Activated CD4-positive, alpha-beta memory T cell treated with anti-CD3 and anti-CD28 coated beads for 36 hours (primary cell): ENCODE measurements at regions not wholly inside any gene's neighbourhood (a gene's known extent, or its start where the extent isn't known, plus 50 kb on each side); places are given as distances from the start of the nearest gene placed in this dataset.

Source experiments
- CTCF ChIA-PET: fragments of 350-600 bp; sonication (Branson Sonifier 250); formaldehyde crosslinking; loops from one replicate; lab custom pipeline; 2021; ENCODE audit warnings: antibody characterized with exemption, inconsistent platforms; lab: Charles Lee
- POLR2A ChIA-PET: fragments of 350-600 bp; sonication (Branson Sonifier 250); formaldehyde crosslinking; loops from one replicate; lab custom pipeline; 2021; ENCODE audit warnings: antibody characterized with exemption; lab: Charles Lee
- DNase-seq: peaks from one replicate; pipeline ENCODE4 v3.0.0-alpha.2; 2020
- H3K27ac Mint-ChIP-seq: one replicate; pipeline ENCODE4 v1.8.0; 2021; ENCODE audit warnings: mixed read lengths
- H3K27me3 Mint-ChIP-seq: one replicate; pipeline ENCODE4 v1.8.0; 2021; ENCODE audit warnings: mixed read lengths
- H3K36me3 Mint-ChIP-seq: one replicate; pipeline ENCODE4 v1.8.0; 2021; ENCODE audit warnings: mixed read lengths
- H3K4me1 Mint-ChIP-seq: one replicate; pipeline ENCODE4 v1.8.0; 2021; ENCODE audit warnings: low read depth, mixed read lengths
- H3K4me3 Mint-ChIP-seq: one replicate; pipeline ENCODE4 v1.8.0; 2021; ENCODE audit warnings: mild to moderate bottlenecking, mixed read lengths
- H3K9me3 Mint-ChIP-seq: one replicate; pipeline ENCODE4 v1.8.0; 2021; ENCODE audit warnings: mixed read lengths
- intact Hi-C: fragments of 100-400 bp; cut with micrococcal nuclease; formaldehyde crosslinking; loops from one replicate; pipeline ENCODE4 v1.15.1; 2023

DNA sequence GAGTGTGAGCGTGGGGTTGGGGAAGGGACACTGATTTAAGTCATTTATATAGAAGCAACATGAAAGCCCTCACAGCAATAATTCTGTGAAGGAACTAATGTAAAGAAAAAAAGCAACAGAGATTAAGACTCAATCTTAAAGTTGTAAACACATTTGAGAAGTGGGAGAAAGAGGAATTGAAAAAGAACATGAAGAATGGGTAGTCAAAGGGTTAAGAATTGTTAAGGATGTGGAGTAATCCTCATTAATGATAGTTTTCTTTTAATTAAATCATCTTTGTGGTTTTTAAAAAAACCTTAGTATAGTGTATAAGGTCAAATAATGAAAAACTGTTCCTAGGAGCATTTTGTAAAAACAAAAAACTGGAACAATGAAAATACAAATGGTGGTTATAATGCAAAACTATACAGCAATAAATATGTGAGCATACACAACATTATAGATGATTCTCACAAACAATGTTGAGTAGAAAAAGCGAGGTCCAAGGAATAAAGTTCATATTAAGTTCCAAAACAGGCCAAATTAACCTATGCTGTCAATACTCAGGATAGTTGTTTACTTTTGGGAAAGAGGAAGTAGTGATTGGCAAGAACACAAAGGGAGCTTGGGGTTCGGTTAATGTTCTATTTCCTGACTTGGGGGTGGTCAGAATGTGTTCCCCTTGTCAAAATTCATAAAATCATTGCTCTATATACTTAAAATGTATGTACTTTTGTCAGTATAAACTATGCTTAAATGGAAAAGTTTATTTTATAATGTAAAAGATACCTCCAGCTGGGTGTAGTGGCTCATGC, 120.4 kb upstream of the ATF7IP start:
- H3K36me3 Mint-ChIP-seq, result peaks cover 13% of the 10 kb centered on the region
- intact Hi-C loops, result no loop called here
- no peak overlapping the region for H3K4me3 Mint-ChIP-seq
- no peaks in the 10 kb centered on the region for H3K27me3 Mint-ChIP-seq
- H3K27ac Mint-ChIP-seq, result no peak overlapping the region
- ChIA-PET POLR2A (no interaction called here), CTCF (interaction anchor here (0.6 to 0.7 kb wide), 2 partner anchors 11 to 385 kb away, joined by 3 to 4 read pairs; no protein-coding TSS in a partner anchor)
- peaks cover 14% of the 10 kb centered on the region for H3K9me3 Mint-ChIP-seq
- no peak for DNase-seq
- peaks cover 8% of the 10 kb centered on the region for H3K4me1 Mint-ChIP-seq

- no peak for DNase-seq
- H3K27ac Mint-ChIP-seq, result no peak overlapping the region
- H3K9me3 Mint-ChIP-seq, result peaks cover 9% of the 10 kb centered on the region
- ChIA-PET POLR2A (no interaction called here), CTCF (no interaction called here)
- H3K27me3 Mint-ChIP-seq, result no peaks in the 10 kb centered on the region
- peaks cover 2% of the 10 kb centered on the region for H3K4me1 Mint-ChIP-seq
- peaks cover 3% of the 10 kb centered on the region for H3K36me3 Mint-ChIP-seq
- intact Hi-C loops, result no loop called here
- no peak overlapping the region for H3K4me3 Mint-ChIP-seq
These were observed 118.3 kb upstream of the ATF7IP start for GRCh38 chr12:14247166-14247565.

DNA sequence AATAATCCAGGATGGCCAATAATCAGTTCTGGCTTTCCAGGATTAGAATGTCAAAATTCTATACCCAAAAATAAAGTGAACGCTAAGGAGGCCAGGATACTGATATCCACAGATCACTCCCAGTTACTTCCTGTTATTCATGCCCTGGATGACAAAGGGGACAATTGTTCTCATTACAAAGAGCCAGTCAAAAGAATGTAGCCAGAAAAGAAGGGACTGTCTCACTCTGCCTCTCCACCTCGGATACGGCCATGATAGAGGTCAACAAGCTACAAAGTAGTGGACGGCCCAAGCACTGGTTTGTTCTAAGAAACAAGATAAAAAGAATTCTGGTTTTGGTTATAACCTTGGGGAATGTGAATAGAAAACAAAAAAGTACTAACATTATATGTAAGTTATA, 116.1 kb upstream of the ATF7IP start:
- H3K4me3 Mint-ChIP-seq, result no peak overlapping the region
- no peaks in the 10 kb centered on the region for H3K36me3 Mint-ChIP-seq
- no peak overlapping the region for H3K27ac Mint-ChIP-seq
- intact Hi-C loops, result no loop called here
- H3K9me3 Mint-ChIP-seq, result peaks cover 2% of the 10 kb centered on the region
- H3K27me3 Mint-ChIP-seq, result no peaks in the 10 kb centered on the region
- DNase-seq, result no peak
- H3K4me1 Mint-ChIP-seq, result peaks cover 4% of the 10 kb centered on the region
- CTCF ChIA-PET, result no interaction called here
- POLR2A ChIA-PET, result no interaction called here

DNA sequence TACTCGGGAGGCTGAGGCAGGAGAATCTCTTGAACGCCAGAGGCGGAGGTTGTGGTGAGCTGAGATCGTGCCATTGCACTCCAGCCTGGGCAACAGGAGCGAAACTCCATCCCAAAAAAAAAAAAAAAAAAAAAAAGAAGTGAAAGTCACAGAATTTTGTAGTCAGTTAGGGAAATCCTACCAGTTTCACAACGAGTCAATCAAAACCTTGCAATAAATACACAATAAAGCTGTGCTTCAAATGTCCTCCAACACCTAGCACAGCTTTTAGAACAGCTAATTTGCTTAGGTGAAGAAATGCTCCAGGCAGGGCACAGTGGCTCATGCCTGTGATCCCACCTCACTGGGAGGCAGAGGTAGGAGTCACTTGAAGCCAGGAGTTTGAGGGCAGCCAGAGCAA, 112.8 kb upstream of the ATF7IP start:
- intact Hi-C loops, result no loop called here
- ChIA-PET CTCF (interaction anchor here (3.6 kb wide), 1 partner anchor 15 kb away, joined by 13 read pairs; no protein-coding TSS in a partner anchor), POLR2A (no interaction called here)
- no peaks in the 10 kb centered on the region for H3K36me3 Mint-ChIP-seq
- H3K27me3 Mint-ChIP-seq, result no peaks in the 10 kb centered on the region
- no peaks in the 10 kb centered on the region for H3K9me3 Mint-ChIP-seq
- H3K4me3 Mint-ChIP-seq, result no peak overlapping the region
- H3K27ac Mint-ChIP-seq, result no peak overlapping the region
- no peak for DNase-seq
- H3K4me1 Mint-ChIP-seq, result peaks cover 36% of the 10 kb centered on the region

DNA sequence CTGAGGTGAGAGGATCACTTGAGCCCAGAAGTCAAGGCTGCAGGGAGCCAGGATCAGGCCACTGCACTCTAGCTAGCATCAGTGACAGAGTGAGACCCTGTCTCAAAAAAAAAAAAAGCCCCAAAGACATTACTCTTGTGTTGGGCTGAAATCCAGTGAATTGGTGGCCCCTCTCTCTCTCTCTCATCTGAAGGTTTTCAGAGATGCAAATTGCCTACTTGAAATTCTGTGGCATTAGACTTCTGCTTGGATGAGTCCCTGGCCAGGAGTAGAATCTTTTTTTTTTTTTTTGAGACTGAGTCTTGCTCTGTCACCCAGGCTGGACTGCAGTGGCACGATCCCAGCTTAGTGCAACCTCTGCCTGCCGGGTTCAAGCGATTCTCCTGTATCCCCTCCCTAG, 112.0 kb upstream of the ATF7IP start:
- CTCF ChIA-PET, result interaction anchor here (1.3 to 3.6 kb wide), 2 partner anchors 15 to 112 kb away, joined by 3 to 13 read pairs; partner anchors contain the start of gene ATF7IP
- Mint-ChIP-seq H3K27me3 (no peaks in the 10 kb centered on the region), H3K36me3 (peaks cover 4% of the 10 kb centered on the region), H3K4me3 (no peak overlapping the region), H3K27ac (no peak overlapping the region), H3K9me3 (no peaks in the 10 kb centered on the region), H3K4me1 (peaks cover 44% of the 10 kb centered on the region)
- intact Hi-C loops, result no loop called here
- POLR2A ChIA-PET, result interaction anchor here (0.6 kb wide), 1 partner anchor 927 kb away, joined by 3 read pairs; no protein-coding TSS in a partner anchor
- DNase-seq, result no peak

DNA sequence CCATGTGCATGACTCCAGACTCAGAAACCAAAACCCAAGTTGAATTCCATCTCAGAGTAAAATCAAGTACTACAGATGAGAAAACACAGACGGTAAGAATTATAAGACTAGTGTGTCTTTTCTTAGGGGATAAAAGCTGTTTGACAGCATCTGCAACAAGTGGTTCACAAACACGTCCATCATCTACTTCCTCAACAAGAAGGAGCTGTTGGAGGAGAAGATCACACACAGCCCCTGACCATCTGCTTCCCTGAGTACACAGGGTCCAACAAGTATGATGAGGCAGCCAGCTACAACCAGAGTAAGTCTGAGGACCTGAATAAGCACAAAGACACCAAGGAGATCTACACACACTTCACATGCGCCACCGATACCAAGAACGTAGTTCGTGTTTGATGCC, 110.7 kb upstream of the ATF7IP start:
- H3K27ac Mint-ChIP-seq, result peak overlapping the region; percentile 99
- intact Hi-C loops, result loop anchor here (5.0 kb wide), 1 partner anchor 708 kb away; the partner anchor contains the start of gene ARHGDIB

DNA sequence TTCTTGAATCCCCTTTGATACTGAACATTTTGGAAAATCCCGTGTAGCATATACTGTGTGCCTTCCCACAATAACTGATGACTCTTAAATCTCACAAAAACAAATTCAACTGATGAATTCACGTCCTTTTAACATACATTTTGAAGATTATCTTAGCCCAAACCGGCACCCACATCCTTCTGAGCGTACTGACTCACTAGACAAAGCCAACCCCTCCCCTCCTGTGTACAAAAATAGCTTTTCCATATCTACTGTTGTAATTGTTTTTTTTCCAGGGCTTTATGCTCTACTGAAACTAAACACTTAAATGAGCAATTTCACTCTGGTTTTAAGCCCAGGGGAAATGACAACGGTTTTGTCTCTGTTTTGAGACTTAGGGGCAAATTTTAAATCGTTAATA, 109.4 kb upstream of the ATF7IP start:
- ChIA-PET POLR2A (interaction anchor here (0.6 to 1.8 kb wide), 5 partner anchors 35 to 1060 kb away, joined by 3 to 11 read pairs (median 4); partner anchors contain the start of genes ATF7IP and EMP1), CTCF (interaction anchor here (0.6 to 2.5 kb wide), 10 partner anchors 11 to 1498 kb away, joined by 3 to 19 read pairs (median 6); partner anchors contain the start of gene ATF7IP)
- Mint-ChIP-seq H3K27me3 (no peaks in the 10 kb centered on the region), H3K4me1 (peaks cover 49% of the 10 kb centered on the region), H3K36me3 (peaks cover 8% of the 10 kb centered on the region), H3K9me3 (peaks cover 10% of the 10 kb centered on the region), H3K4me3 (peak overlapping the region; percentile 67), H3K27ac (peak overlapping the region; percentile 99)
- intact Hi-C loops, result loop anchor here (1.0 to 5.0 kb wide), 8 partner anchors 17 to 706 kb away; partner anchors contain the start of genes ARHGDIB and ATF7IP
- DNase-seq, result peak; percentile 67

More for the DNA sequence above, 110.7 kb upstream of the ATF7IP start:
- Mint-ChIP-seq H3K9me3 (peaks cover 9% of the 10 kb centered on the region), H3K4me1 (peaks cover 49% of the 10 kb centered on the region), H3K27me3 (no peaks in the 10 kb centered on the region), H3K4me3 (no peak overlapping the region), H3K36me3 (peaks cover 8% of the 10 kb centered on the region)
- POLR2A ChIA-PET, result interaction anchor here (1.4 to 1.8 kb wide), 2 partner anchors 34 to 111 kb away, joined by 4 to 11 read pairs; partner anchors contain the start of gene ATF7IP
- CTCF ChIA-PET, result interaction anchor here (1.3 to 2.5 kb wide), 6 partner anchors 16 to 199 kb away, joined by 3 to 19 read pairs (median 8); partner anchors contain the start of gene ATF7IP
- DNase-seq, result no peak

GRCh38 chr12:14256555-14257169, 108.8 kb upstream of the ATF7IP start:
- peak overlapping the region; percentile 99 for H3K27ac Mint-ChIP-seq
- peak overlapping the region; percentile 67 for H3K4me3 Mint-ChIP-seq
- DNase-seq, result peak; percentile 86
- intact Hi-C loops, result loop anchor here (1.0 to 5.0 kb wide), 10 partner anchors 17 to 706 kb away; partner anchors contain the start of genes ARHGDIB and ATF7IP
- H3K4me1 Mint-ChIP-seq, result peaks cover 47% of the 10 kb centered on the region
- H3K9me3 Mint-ChIP-seq, result peaks cover 10% of the 10 kb centered on the region
- ChIA-PET POLR2A (interaction anchor here (0.7 to 1.8 kb wide), 3 partner anchors 109 to 138 kb away, joined by 3 to 11 read pairs (median 4); partner anchors contain the start of gene ATF7IP), CTCF (interaction anchor here (0.9 to 2.5 kb wide), 8 partner anchors 12 to 197 kb away, joined by 3 to 19 read pairs (median 8); partner anchors contain the start of gene ATF7IP)
- no peaks in the 10 kb centered on the region for H3K27me3 Mint-ChIP-seq
- peaks cover 8% of the 10 kb centered on the region for H3K36me3 Mint-ChIP-seq

GRCh38 chr12:14257303-14257733, 108.2 kb upstream of the ATF7IP start:
- peaks cover 8% of the 10 kb centered on the region for H3K36me3 Mint-ChIP-seq
- CTCF ChIA-PET, result interaction anchor here (0.7 to 2.2 kb wide), 11 partner anchors 19 to 390 kb away, joined by 3 to 26 read pairs (median 5); partner anchors contain the start of gene ATF7IP
- no peaks in the 10 kb centered on the region for H3K27me3 Mint-ChIP-seq
- no peak for DNase-seq
- H3K4me1 Mint-ChIP-seq, result peaks cover 47% of the 10 kb centered on the region
- intact Hi-C loops, result loop anchor here (1.0 to 5.0 kb wide), 5 partner anchors 128 to 705 kb away; partner anchors contain the start of gene ARHGDIB
- H3K9me3 Mint-ChIP-seq, result peaks cover 10% of the 10 kb centered on the region
- H3K4me3 Mint-ChIP-seq, result peak overlapping the region; percentile 67
- POLR2A ChIA-PET, result interaction anchor here (0.8 to 2.0 kb wide), 9 partner anchors 16 to 218 kb away, joined by 3 to 21 read pairs (median 4); partner anchors contain the start of gene ATF7IP
- H3K27ac Mint-ChIP-seq, result peak overlapping the region; percentile 99

DNA sequence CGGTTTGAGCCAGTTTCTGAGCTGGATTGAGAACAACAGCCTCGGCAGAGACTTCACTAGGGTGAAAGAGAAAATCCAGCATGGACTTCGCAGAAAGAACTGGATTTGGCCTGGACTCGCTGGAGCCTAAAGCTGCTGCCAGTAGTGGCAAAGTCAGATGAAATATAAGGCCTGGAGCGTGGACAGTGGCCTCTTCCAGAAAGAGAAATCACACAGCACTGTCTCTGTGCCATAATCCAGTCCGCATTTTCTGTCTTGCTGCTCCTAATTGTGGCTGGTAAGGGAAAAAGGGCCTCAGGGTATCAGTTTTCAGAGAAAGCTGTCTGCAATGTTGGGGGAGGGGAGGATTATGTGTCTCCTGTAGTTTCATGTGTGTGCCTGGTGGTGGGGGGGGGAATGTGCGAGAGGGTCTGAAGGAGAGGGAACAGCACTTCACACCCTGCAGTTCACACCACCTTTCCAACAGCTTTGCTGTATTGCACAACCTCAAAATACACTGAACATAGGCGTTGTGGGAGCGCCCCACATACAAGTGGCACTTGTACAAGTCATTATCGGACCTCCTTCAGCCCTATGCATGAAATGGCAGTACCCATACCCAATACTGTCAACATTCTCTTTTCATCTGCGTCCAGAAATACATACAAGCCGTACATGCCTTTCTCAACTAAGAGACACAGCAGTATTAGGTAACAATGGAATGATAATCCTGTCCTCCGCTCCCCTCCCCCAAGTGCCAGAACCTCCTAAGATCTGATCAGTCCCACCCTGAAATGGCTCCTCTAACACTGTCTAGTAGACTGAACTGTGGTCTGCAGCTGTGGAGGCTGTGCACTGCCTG, 107.5 kb upstream of the ATF7IP start:
- Mint-ChIP-seq H3K36me3 (peaks cover 8% of the 10 kb centered on the region), H3K4me1 (peaks cover 45% of the 10 kb centered on the region), H3K9me3 (peaks cover 10% of the 10 kb centered on the region), H3K27me3 (no peaks in the 10 kb centered on the region), H3K27ac (peak overlapping the region; percentile 99), H3K4me3 (peak overlapping the region; percentile 67)
- intact Hi-C loops, result loop anchor here (1.0 to 5.0 kb wide), 5 partner anchors 127 to 704 kb away; partner anchors contain the start of gene ARHGDIB
- DNase-seq, result peak; percentile 97
- ChIA-PET CTCF (interaction anchor here (0.7 to 2.2 kb wide), 12 partner anchors 20 to 390 kb away, joined by 3 to 26 read pairs (median 5); partner anchors contain the start of gene ATF7IP), POLR2A (interaction anchor here (0.8 to 2.0 kb wide), 10 partner anchors 16 to 217 kb away, joined by 3 to 21 read pairs (median 4); partner anchors contain the start of gene ATF7IP)
